Epithelial cell of proximal tubule (primary cell): ENCODE measurements at regions not wholly inside any gene's neighbourhood (a gene's known extent, or its start where the extent isn't known, plus 50 kb on each side); places are given as distances from the start of the nearest gene placed in this dataset.

Experiments
- DNase-seq: peaks from one replicate; pipeline ENCODE4 v3.0.0-alpha.2; 2011; ENCODE audit warnings: low read depth
- H3K4me3 ChIP-seq: 2 replicates; pipeline ENCODE4 v1.5.1; 2011; ENCODE audit warnings: low read depth, mild to moderate bottlenecking, low read length
- CTCF ChIP-seq: conservative IDR thresholded peaks from 2 replicates; pipeline ENCODE4 v1.5.1; 2012; ENCODE audit warnings: low read depth, mild to moderate bottlenecking, low read length

GRCh38 chr6:154893917-154894316, 101.2 kb upstream of the TIAM2 start:
- no peak overlapping the region for H3K4me3 ChIP-seq
- no peak for TF ChIP-seq CTCF
- DNase-seq, result no peak

- no peak for TF ChIP-seq CTCF
- no peak overlapping the region for H3K4me3 ChIP-seq
These were observed 100.2 kb upstream of the TIAM2 start for GRCh38 chr6:154894902-154895301.

GRCh38 chr6:154895841-154896240, 99.3 kb upstream of the TIAM2 start:
- H3K4me3 ChIP-seq, result no peak overlapping the region
- no peak for DNase-seq
- no peak for TF ChIP-seq CTCF

More at GRCh38 chr6:154894902-154895301, 100.2 kb upstream of the TIAM2 start:
- no peak for DNase-seq

GRCh38 chr6:154898821-154899220, 96.3 kb upstream of the TIAM2 start:
- no peak overlapping the region for H3K4me3 ChIP-seq
- no peak for TF ChIP-seq CTCF
- no peak for DNase-seq

- H3K4me3 ChIP-seq, result no peak overlapping the region
- no peak for DNase-seq
- TF ChIP-seq CTCF, result no peak
These were observed 95.2 kb upstream of the TIAM2 start for GRCh38 chr6:154899824-154900463.

GRCh38 chr6:154901876-154902552, 93.1 kb upstream of the TIAM2 start:
- no peak for TF ChIP-seq CTCF
- no peak overlapping the region for H3K4me3 ChIP-seq
- no peak for DNase-seq

- no peak overlapping the region for H3K4me3 ChIP-seq
- no peak for TF ChIP-seq CTCF
- no peak for DNase-seq
These were observed 87.8 kb upstream of the TIAM2 start for GRCh38 chr6:154907291-154907690.
